ENCODE measurements at regions not wholly inside any gene's neighbourhood (a gene's known extent, or its start where the extent isn't known, plus 50 kb on each side); places are given as distances from the start of the nearest gene placed in this dataset.

DNA sequence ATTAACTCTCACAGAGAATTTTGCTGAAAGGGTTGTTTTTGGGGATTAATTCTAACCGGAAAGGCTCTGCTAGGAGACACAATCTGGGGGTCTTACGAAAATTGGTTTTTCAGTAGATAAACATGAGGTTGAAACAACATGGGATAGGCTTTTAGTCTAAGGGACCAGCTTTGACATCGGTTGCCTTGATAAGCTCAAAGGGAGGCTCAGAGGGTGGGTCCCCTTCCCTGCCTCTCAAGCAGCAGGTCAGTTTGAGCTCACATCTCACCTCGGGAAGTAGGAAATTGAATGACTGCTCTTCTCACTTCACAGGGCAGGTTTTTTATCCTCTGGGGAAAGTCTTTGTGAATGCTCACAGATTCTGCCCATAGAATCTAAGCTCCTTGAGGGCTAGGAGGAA lies 70.2 kb upstream of the KIRREL3 start:
- TF ChIP-seq, protein P1, sequence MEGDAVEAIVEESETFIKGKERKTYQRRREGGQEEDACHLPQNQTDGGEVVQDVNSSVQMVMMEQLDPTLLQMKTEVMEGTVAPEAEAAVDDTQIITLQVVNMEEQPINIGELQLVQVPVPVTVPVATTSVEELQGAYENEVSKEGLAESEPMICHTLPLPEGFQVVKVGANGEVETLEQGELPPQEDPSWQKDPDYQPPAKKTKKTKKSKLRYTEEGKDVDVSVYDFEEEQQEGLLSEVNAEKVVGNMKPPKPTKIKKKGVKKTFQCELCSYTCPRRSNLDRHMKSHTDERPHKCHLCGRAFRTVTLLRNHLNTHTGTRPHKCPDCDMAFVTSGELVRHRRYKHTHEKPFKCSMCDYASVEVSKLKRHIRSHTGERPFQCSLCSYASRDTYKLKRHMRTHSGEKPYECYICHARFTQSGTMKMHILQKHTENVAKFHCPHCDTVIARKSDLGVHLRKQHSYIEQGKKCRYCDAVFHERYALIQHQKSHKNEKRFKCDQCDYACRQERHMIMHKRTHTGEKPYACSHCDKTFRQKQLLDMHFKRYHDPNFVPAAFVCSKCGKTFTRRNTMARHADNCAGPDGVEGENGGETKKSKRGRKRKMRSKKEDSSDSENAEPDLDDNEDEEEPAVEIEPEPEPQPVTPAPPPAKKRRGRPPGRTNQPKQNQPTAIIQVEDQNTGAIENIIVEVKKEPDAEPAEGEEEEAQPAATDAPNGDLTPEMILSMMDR (IDR thresholded peaks at IDR 0.05; ENCODE audit: extremely low read depth in 1 of 2, insufficient read depth in 1 of 2, low read depth in 1 of 2, low read length in 2 of 2): no peak
- TF ChIP-seq POLR2A (IDR thresholded peaks at IDR 0.05; ENCODE audit: low read depth, low read length): no peak

All from endothelial cell of umbilical vein (primary cell).